OCI-LY1 (cell line): ENCODE measurements at regions not wholly inside any gene's neighbourhood (a gene's known extent, or its start where the extent isn't known, plus 50 kb on each side); places are given as distances from the start of the nearest gene placed in this dataset.

Experiments used
- H2AFZ ChIP-seq: fragments of 200-600 bp; sonication (generic), shearing (Covaris generic); 2 replicates; pipeline ENCODE4 v1.6.0; 2014; ENCODE audit warnings: antibody characterized with exemption, mild to moderate bottlenecking, low read length
- H3F3A ChIP-seq: fragments of 200-600 bp; sonication (generic), shearing (Covaris generic); 2 replicates; pipeline ENCODE4 v1.6.0; 2014; ENCODE audit warnings: mild to moderate bottlenecking, antibody characterized with exemption, low read length, moderate library complexity; ENCODE audit not compliant: insufficient read depth
- H3K27ac ChIP-seq: fragments of 200-600 bp; sonication (generic); 2 replicates; pipeline ENCODE4 v1.5.1; 2014; ENCODE audit warnings: low read length, mixed run types, mild to moderate bottlenecking, low read depth; ENCODE audit not compliant: poor library complexity, severe bottlenecking
- H3K27me3 ChIP-seq: fragments of 200-600 bp; sonication (generic); 2 replicates; pipeline ENCODE4 v1.6.0; 2014; ENCODE audit warnings: antibody characterized with exemption, mild to moderate bottlenecking, low read length, moderate library complexity; ENCODE audit not compliant: insufficient read depth
- H3K36me3 ChIP-seq: fragments of 200-600 bp; sonication (generic); 2 replicates; pipeline ENCODE4 v1.6.1; 2014; ENCODE audit warnings: mild to moderate bottlenecking, antibody characterized with exemption, low read length, moderate library complexity, mixed read lengths; ENCODE audit not compliant: insufficient read depth
- H3K4me1 ChIP-seq: fragments of 200-600 bp; sonication (generic); 2 replicates; pipeline ENCODE4 v1.5.1; 2014; ENCODE audit warnings: mild to moderate bottlenecking, low read length, moderate library complexity; ENCODE audit not compliant: insufficient read depth, severe bottlenecking
- H3K4me2 ChIP-seq: fragments of 200-600 bp; sonication (generic), shearing (Covaris generic); 2 replicates; pipeline ENCODE4 v1.6.1; 2014; ENCODE audit warnings: low read length
- H3K4me3 ChIP-seq: fragments of 200-600 bp; sonication (generic); 2 replicates; pipeline ENCODE4 v1.5.1; 2014; ENCODE audit warnings: low read length, low read depth, mild to moderate bottlenecking, mixed read lengths; ENCODE audit not compliant: poor library complexity, severe bottlenecking
- H3K79me2 ChIP-seq: fragments of 200-600 bp; shearing (Covaris generic); 2 replicates; pipeline ENCODE4 v1.6.1; 2016; ENCODE audit warnings: mixed run types, low read length, mixed read lengths; ENCODE audit not compliant: insufficient read depth
- H3K9ac ChIP-seq: fragments of 200-600 bp; sonication (generic), shearing (Covaris generic); 2 replicates; pipeline ENCODE4 v1.6.1; 2014; ENCODE audit warnings: mild to moderate bottlenecking, low read length, mixed read lengths
- H3K9me2 ChIP-seq: fragments of 200-600 bp; sonication (generic), shearing (Covaris generic); 2 replicates; pipeline ENCODE4 v1.6.1; 2014; ENCODE audit warnings: low read depth, mild to moderate bottlenecking, low read length, mixed read lengths
- H3K9me3 ChIP-seq: fragments of 200-600 bp; shearing (Covaris generic); 2 replicates; pipeline ENCODE4 v1.6.1; 2014; ENCODE audit warnings: low read length, mixed read lengths
- H4K20me1 ChIP-seq: fragments of 200-600 bp; sonication (generic), shearing (Covaris generic); 2 replicates; pipeline ENCODE4 v1.6.0; 2016; ENCODE audit warnings: mild to moderate bottlenecking, low read length; ENCODE audit not compliant: insufficient read depth
- EZH2 ChIP-seq: fragments of 200-600 bp; sonication (generic), shearing (Covaris generic); IDR thresholded peaks from 2 replicates; pipeline ENCODE4 v1.8.0; 2017; ENCODE audit warnings: borderline replicate concordance, mixed run types, mild to moderate bottlenecking, antibody characterized with exemption, low read length, moderate library complexity, mixed read lengths
- TF ChIP-seq, protein P1 (sequence below): fragments of 200-600 bp; sonication (generic), shearing (Covaris generic); IDR thresholded peaks from 2 replicates; pipeline ENCODE4 v1.5.1; 2017; ENCODE audit warnings: mild to moderate bottlenecking, antibody characterized with exemption, low read length, moderate library complexity, mixed read lengths

DNA sequence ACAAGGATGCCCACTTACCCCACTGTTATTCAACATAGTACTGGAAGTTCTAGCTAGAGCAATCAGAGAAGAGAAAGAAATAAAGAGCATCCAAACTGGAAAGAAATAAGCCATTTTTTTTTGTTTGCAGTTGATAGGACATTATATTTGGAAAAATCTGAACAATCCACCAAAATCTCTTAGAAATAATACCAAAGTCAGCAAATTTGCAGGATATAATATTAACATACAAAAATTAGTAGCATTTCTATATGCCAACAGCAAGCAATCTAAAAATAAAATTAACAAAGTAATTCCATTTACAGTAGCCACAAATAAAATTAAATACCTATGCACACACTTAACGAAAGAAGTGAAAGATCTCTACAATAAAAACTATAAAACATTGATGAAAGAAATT is 599.3 kb downstream of the CDH9 start:
- no peaks in the 10 kb centered on the region for H3K79me2 ChIP-seq
- no peak for TF ChIP-seq EZH2
- TF ChIP-seq, protein P1, sequence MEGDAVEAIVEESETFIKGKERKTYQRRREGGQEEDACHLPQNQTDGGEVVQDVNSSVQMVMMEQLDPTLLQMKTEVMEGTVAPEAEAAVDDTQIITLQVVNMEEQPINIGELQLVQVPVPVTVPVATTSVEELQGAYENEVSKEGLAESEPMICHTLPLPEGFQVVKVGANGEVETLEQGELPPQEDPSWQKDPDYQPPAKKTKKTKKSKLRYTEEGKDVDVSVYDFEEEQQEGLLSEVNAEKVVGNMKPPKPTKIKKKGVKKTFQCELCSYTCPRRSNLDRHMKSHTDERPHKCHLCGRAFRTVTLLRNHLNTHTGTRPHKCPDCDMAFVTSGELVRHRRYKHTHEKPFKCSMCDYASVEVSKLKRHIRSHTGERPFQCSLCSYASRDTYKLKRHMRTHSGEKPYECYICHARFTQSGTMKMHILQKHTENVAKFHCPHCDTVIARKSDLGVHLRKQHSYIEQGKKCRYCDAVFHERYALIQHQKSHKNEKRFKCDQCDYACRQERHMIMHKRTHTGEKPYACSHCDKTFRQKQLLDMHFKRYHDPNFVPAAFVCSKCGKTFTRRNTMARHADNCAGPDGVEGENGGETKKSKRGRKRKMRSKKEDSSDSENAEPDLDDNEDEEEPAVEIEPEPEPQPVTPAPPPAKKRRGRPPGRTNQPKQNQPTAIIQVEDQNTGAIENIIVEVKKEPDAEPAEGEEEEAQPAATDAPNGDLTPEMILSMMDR: no peak
- no peaks in the 10 kb centered on the region for H3K36me3 ChIP-seq
- H4K20me1 ChIP-seq: no peaks in the 10 kb centered on the region
- H3F3A ChIP-seq: no peaks in the 10 kb centered on the region
- no peak overlapping the region for H2AFZ ChIP-seq
- no peaks in the 10 kb centered on the region for H3K9me3 ChIP-seq
- H3K9ac ChIP-seq: no peak overlapping the region
- no peak overlapping the region for H3K4me2 ChIP-seq
- no peaks in the 10 kb centered on the region for H3K4me1 ChIP-seq
- H3K27me3 ChIP-seq: no peaks in the 10 kb centered on the region
- H3K4me3 ChIP-seq: no peak overlapping the region
- no peak overlapping the region for H3K27ac ChIP-seq
- H3K9me2 ChIP-seq: no peaks in the 10 kb centered on the region

DNA sequence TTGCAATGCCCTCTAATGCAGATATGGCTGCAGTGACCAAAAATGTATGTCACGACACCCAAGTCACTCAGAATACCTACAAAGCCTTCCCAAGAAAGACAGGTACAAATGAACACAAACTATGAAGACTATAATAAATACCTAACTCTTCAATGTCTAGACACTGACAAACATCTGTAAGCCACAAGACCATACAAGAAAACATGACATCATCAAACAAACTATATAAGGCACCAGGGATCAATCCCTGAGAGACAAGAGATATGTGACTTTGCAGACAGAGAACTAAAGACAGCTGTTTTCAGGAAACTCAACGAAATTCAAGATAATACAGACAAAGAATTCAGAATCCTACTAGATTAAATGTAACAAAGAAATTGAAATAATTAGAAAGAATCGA is 603.7 kb downstream of the CDH9 start:
- H3K4me1 ChIP-seq: no peaks in the 10 kb centered on the region
- H3K4me2 ChIP-seq: no peak overlapping the region
- H4K20me1 ChIP-seq: no peaks in the 10 kb centered on the region
- no peak overlapping the region for H3K27ac ChIP-seq
- H3K79me2 ChIP-seq: no peaks in the 10 kb centered on the region
- H3K4me3 ChIP-seq: no peak overlapping the region
- H3K9me2 ChIP-seq: no peaks in the 10 kb centered on the region
- no peaks in the 10 kb centered on the region for H3K27me3 ChIP-seq
- TF ChIP-seq, protein P1: no peak
- TF ChIP-seq EZH2: no peak
- H2AFZ ChIP-seq: no peak overlapping the region
- no peaks in the 10 kb centered on the region for H3K9me3 ChIP-seq
- H3F3A ChIP-seq: no peaks in the 10 kb centered on the region
- H3K36me3 ChIP-seq: no peaks in the 10 kb centered on the region
- no peak overlapping the region for H3K9ac ChIP-seq

DNA sequence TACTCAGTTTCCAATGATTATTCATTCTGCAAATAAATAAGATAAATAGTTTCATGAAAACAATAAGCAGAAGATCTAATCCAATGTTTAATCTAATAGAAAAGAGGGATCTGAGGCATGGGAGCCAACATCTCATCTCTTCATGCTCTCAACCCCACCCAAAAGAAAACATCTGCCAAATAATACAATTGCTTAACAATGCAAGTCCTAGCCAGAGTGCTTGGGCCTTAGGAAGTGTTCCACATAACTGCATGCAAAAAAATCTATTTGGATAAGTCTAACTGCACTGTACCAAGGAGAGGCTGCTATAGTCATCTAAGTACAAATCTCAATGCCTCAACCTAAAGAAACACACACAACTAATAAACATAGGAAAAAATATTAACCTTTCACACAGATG is 606.0 kb downstream of the CDH9 start:
- no peaks in the 10 kb centered on the region for H3K9me2 ChIP-seq
- H3K9ac ChIP-seq: no peak overlapping the region
- no peaks in the 10 kb centered on the region for H3F3A ChIP-seq
- H3K9me3 ChIP-seq: no peaks in the 10 kb centered on the region
- no peaks in the 10 kb centered on the region for H3K27me3 ChIP-seq
- H4K20me1 ChIP-seq: no peaks in the 10 kb centered on the region
- H3K36me3 ChIP-seq: no peaks in the 10 kb centered on the region
- no peak overlapping the region for H3K27ac ChIP-seq
- H2AFZ ChIP-seq: no peak overlapping the region
- H3K4me1 ChIP-seq: no peaks in the 10 kb centered on the region
- TF ChIP-seq, protein P1: no peak
- no peak for TF ChIP-seq EZH2
- H3K4me2 ChIP-seq: no peak overlapping the region
- no peak overlapping the region for H3K4me3 ChIP-seq
- no peaks in the 10 kb centered on the region for H3K79me2 ChIP-seq
